NCI-H526 (cell line): ENCODE measurements at regions not wholly inside any gene's neighbourhood (a gene's known extent, or its start where the extent isn't known, plus 50 kb on each side); places are given as distances from the start of the nearest gene placed in this dataset.

ENCODE experiments used
- DNase-seq, 2 experiments: peaks; one replicate each; lab custom pipeline; 2025; lab: John Stamatoyannopoulos, UW

GRCh38 chr5:67297802-67298532, 101.4 kb upstream of the CD180 start:
- no peak for DNase-seq

DNA sequence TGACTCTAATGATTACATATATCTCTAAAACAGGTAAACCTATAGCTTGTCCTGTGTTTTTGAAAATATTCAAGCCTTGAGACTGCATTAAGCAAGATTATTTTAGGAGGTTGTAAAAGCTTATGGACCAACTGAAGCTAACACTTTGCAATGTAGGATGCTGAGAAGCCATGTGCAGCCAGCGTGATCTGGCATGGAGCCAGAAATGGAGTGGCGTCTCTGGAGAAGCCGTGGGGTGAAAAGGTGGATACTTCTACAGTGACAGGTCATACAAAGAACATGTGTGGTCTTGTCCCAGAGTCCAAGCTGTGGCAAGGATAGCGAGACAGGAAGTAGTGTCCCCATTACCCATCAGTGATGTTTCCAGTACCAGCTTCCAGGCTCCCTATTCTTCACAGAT, 100.8 kb upstream of the CD180 start:
- no peak for DNase-seq

DNA sequence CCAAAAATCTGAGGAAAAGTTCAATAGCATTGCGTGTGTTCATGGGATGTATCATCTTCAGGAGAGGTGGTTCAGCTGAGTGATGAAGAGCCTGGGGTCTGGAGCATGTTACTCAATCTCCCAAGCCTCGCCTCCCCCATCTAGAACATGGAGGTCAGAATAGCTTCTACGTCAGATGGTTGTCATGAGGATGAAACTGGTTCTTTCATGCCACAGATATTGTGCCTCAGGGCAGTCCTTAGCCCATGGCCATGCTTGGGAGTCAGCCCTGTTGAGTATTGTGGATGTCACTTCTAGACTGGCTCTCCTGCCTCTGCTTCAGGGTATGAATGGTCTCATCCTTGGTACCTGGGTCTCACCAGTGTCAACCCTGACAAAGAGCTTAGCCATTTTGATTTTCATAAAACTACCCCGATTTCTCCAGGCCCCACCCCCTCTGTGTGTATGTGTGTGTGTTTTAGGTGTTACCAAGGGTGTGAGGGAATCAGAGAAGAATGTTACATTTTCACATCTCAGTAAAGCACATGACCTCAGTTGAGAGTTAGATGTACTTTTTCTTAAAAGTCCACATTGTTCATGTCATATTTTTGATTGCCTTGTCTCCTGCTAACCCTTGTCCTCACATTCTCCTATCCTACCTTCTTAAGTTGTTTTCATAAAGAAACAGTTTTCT, 97.8 kb upstream of the CD180 start:
- no peak for DNase-seq

GRCh38 chr5:67293226-67293625, 96.6 kb upstream of the CD180 start:
- no peak for DNase-seq

GRCh38 chr5:67292201-67292940, 95.8 kb upstream of the CD180 start:
- DNase-seq = no peak

DNA sequence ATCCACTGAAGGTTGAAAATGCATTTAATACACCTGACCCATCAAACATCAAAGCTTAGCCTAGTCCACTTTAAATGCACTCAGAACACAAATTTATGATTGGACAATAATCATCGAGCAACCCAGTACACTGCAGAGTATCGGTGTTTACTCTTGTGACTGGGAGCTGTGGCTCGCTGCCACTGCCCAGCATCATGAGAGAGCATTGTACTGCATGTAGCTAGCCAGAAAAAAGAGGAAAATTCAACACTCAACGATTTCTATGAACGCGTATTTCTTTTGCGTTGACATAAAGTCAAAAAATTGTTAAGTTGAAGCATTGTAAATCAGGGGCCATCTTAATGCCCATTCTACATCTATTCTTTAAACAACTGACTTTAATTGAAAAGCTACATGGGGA, 95.1 kb upstream of the CD180 start:
- no peak for DNase-seq

GRCh38 chr5:67291066-67291465, 94.5 kb upstream of the CD180 start:
- no peak for DNase-seq

GRCh38 chr5:67290655-67291054, 94.1 kb upstream of the CD180 start:
- no peak for DNase-seq

- no peak for DNase-seq
Observed at GRCh38 chr5:67289763-67290521, 93.3 kb upstream of the CD180 start.

DNA sequence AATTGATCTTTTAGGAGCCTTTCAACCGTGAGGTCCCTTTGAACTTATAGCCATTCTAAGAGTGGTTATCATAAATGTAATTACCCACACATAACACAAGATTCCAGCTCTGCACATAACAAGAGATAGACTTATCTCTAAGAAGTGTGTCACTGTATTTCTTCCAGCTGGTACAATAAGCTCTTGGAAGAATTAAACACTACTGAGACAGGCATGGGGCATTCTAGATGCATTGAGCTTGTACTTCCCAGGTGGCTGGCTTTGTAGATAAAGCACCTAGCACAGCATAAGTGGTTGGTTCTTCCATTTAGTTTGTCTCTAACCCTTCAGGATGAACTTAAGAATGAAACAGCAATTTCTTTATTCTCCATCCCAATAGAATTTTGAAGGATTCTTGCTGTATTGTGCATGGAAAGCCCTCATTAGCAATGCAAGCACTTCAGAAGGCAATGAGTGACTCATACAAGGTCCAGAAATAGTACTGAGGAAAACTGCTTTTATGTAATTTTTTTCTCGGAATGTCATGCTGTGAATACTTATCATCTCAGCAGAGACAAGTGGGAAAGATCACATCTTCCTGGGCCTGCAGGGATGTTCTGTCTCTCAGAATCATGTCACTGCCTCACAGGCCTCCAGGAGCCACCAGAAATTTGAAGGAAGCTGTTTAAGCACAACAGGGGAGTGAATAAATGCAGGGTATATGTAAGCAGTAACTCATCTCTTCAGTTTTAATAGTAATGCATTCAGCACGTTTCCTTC, 91.1 kb upstream of the CD180 start:
- DNase-seq = no peak

- no peak for DNase-seq
Observed at GRCh38 chr5:67286006-67286405, 89.4 kb upstream of the CD180 start.

- DNase-seq = no peak
Observed at GRCh38 chr5:67283988-67284487, 87.4 kb upstream of the CD180 start.

GRCh38 chr5:67283275-67283987, 86.8 kb upstream of the CD180 start:
- no peak for DNase-seq

GRCh38 chr5:67281874-67282273, 85.3 kb upstream of the CD180 start:
- no peak for DNase-seq

GRCh38 chr5:67273689-67274356, 77.2 kb upstream of the CD180 start:
- DNase-seq = no peak

- no peak for DNase-seq
Observed at GRCh38 chr5:67272453-67273130, 76.0 kb upstream of the CD180 start.

- DNase-seq = no peak
Observed at GRCh38 chr5:67268231-67269021, 71.8 kb upstream of the CD180 start.

DNA sequence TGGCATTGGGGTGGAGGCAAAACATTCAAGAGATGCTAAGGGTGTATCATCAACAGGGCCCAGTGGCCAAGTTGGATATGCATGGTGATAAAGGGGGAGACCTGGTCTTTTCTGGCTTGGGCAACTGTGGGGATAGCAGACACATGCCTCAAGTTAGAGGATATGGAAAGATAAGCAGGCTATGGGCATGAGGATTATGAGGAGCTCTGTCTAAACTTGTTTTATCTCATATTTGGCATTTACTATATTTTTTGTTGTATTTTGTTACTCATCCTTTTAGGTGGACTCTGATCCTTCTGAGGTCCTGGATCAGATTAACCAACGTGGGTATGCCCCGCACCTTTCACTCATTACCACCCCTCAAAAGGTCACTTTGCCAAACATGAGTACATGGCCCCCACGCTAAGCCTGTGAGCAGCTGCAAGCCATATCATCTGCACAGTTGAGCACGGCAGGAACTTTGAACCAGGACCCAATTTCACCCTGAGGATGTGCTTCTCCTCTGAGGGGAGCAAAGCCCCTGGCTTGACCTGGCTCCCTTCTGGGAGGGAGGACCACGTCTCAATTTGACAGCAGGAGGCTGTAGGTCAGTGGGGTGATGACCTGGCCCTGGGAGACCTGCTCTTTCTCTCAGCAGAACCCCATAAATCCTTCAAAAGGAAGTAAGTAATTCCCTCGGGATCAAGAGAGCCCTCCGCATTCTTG, 71.1 kb upstream of the CD180 start:
- no peak for DNase-seq
